Heart right ventricle (tissue), 16 donors: ENCODE measurements at regions not wholly inside any gene's neighbourhood (a gene's known extent, or its start where the extent isn't known, plus 50 kb on each side); places are given as distances from the start of the nearest gene placed in this dataset.
"Not testable (repeated sequence)": the region's sequence is repeated elsewhere in the genome, so short reads cannot be mapped to it uniquely, and the experiment has no call there.

ENCODE experiments used
- ATAC-seq, 8 donors: fragments of 200-7000 bp; cut with Tn5 transposase; one replicate each; pipeline ENCODE4 v1.9.1; 2020; ENCODE audit warnings: mild to moderate bottlenecking in 8 of 8, moderate library complexity in 8 of 8, moderate number of reproducible peaks in 1 of 8
- DNase-seq, 2 donors: peaks; one replicate each; pipeline ENCODE4 v3.0.0-alpha.2; 2020
- H3K27ac ChIP-seq, 10 donors: fragments of 200-600 bp; sonication (generic) in 2 of 10; one replicate each; pipeline versions ENCODE4 v1.5.0 to v1.8.0; 2020 to 2022; ENCODE audit warnings: mild to moderate bottlenecking in 3 of 10
- H3K27me3 ChIP-seq, 7 donors: fragments of 200-600 bp; one replicate each; pipeline ENCODE4 v1.8.0; 2021 to 2022; ENCODE audit warnings: mild to moderate bottlenecking in 2 of 7
- H3K36me3 ChIP-seq, 9 donors: fragments of 200-600 bp; sonication (generic) in 1 of 9; one replicate each; pipeline versions ENCODE4 v1.5.0 to v1.8.0; 2020 to 2022; ENCODE audit warnings: mild to moderate bottlenecking in 2 of 9
- H3K4me1 ChIP-seq, 9 donors: fragments of 200-600 bp; sonication (generic) in 1 of 9; one replicate each; pipeline versions ENCODE4 v1.5.0 to v1.8.0; 2020 to 2022; ENCODE audit warnings: mild to moderate bottlenecking in 4 of 9
- H3K4me3 ChIP-seq, 10 donors: fragments of 200-600 bp; sonication (generic) in 2 of 10; one replicate each; pipeline versions ENCODE4 v1.5.0 to v1.8.0; 2020 to 2022; ENCODE audit warnings: mild to moderate bottlenecking in 7 of 10, moderate library complexity in 2 of 10
- H3K9me3 ChIP-seq, 11 donors: fragments of 200-600 bp in 10 of 11; sonication (generic) in 2 of 11; one replicate each; pipeline versions ENCODE4 v1.5.0 to v1.8.0; 2013 to 2022; ENCODE audit warnings: mild to moderate bottlenecking in 2 of 11, control low read depth in 1 of 11, moderate library complexity in 1 of 11
- WGBS, 2 donors: extraction: QIAGEN DNeasy Blood & Tissue Kit; methylation state at CpG; one replicate each; pipeline ENCODE4 v1.1.7; 2013; ENCODE audit warnings: inconsistent platforms in 1 of 2; 5-methylcytosine and 5-hydroxymethylcytosine counted together
- intact Hi-C, 10 donors: fragments of 100-400 bp; cut with DNase I; formaldehyde crosslinking; loops; one replicate each; pipeline versions ENCODE4 v1.11.1 to v1.14.2; 2022
- TF ChIP-seq, protein P1 (sequence below), 9 donors: fragments of 200-600 bp; sonication (generic) in 2 of 9; IDR thresholded peaks; one replicate each; pipeline versions ENCODE4 v1.5.0 to v1.8.0; 2021 to 2022; ENCODE audit warnings: antibody characterized with exemption in 9 of 9, mild to moderate bottlenecking in 5 of 9, moderate library complexity in 1 of 9
- donor health status: Arrhythmogenic right ventricular cardiomyopathy.
- donor health status: ischemic (EF 13 %, LVEDD 7.1; RV severe dilation, severe dysfunction).
- donor health status: healthy with polysubstance abuse.
- donor health status: DM: no; HTN: yes; CAD: no.
- donor health status: DM: no; HTN: no; CAD: no.
- donor health status: ischemic (EF 25% LVEDD 6.9; RV normal size, moderate dysfunction).
- donor health status: ischemic (EF 25% LVEDD 5.7; RV mildly dilated, moderate dysfunction).
- donor health status: healthy.
- donor health status: DM: yes; HTN: yes; CAD: no.
- donor health status: Ischemic cardiomyopathy.
- donor health status: ischemic (EF 35%, LVEDD 5.7; RV mildly dilated, moderate dysfunction).
- donor health status: nonischemic (EF 11% LVEDD 7.7; RV severe dilation, severe dysfunction).
- donor health status: DM: yes; HTN: yes; CAD: no.
- donor health status: PGD.
- donor health status: ischemic (EF 29% LVEDD 5.4; RV normal size, mild dysfunction).
- donor health status: nonischemic (EF 23%, LVEDD 6.1; RV moderate dilation, normal function).

DNA sequence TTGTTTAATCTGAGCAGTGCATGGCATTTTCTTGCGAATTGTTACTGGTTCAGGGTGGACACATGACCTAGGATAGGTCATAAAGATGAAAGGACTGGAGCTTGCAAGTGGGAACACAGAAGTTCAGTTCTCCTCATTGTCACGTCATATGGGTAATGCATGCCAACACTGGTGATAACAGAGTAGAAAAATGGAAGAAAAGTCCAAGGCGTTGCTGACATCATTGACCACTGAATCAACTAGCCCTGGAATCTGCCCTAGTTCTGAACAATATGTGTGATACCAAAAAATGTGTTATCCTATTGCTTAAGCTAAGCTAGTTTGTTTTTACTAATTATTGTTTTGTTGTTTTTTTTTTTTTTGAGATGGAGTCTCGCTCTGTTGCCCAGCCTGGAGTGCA is 234.2 kb upstream of the MAF start:
- 91 to 92% methylated on average over 4 of the region's 4 CpGs for WGBS, 2 donors
- ATAC-seq: peak in 1 of 8 donors; percentile 33

GRCh38 chr16:79834003-79834402 is 233.5 kb upstream of the MAF start:
- not testable (repeated sequence) for H3K36me3 ChIP-seq, H3K4me1 ChIP-seq, H3K9me3 ChIP-seq, ATAC-seq, H3K4me3 ChIP-seq, DNase-seq, H3K27me3 ChIP-seq, H3K27ac ChIP-seq
- intact Hi-C loops: loop anchor here in 1 of 10 donors (10.0 kb wide), 1 partner anchor 59 kb away; no protein-coding TSS in a partner anchor

More for the DNA sequence above, 234.2 kb upstream of the MAF start:
- H3K27me3 ChIP-seq: no peaks in the 10 kb centered on the region
- peaks cover 0 to 8% (median 0%) of the 10 kb centered on the region in 9 donors for H3K4me1 ChIP-seq
- TF ChIP-seq, protein P1, sequence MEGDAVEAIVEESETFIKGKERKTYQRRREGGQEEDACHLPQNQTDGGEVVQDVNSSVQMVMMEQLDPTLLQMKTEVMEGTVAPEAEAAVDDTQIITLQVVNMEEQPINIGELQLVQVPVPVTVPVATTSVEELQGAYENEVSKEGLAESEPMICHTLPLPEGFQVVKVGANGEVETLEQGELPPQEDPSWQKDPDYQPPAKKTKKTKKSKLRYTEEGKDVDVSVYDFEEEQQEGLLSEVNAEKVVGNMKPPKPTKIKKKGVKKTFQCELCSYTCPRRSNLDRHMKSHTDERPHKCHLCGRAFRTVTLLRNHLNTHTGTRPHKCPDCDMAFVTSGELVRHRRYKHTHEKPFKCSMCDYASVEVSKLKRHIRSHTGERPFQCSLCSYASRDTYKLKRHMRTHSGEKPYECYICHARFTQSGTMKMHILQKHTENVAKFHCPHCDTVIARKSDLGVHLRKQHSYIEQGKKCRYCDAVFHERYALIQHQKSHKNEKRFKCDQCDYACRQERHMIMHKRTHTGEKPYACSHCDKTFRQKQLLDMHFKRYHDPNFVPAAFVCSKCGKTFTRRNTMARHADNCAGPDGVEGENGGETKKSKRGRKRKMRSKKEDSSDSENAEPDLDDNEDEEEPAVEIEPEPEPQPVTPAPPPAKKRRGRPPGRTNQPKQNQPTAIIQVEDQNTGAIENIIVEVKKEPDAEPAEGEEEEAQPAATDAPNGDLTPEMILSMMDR (IDR thresholded peaks at IDR 0.05): no peak
- H3K36me3 ChIP-seq: no peaks in the 10 kb centered on the region
- intact Hi-C loops: loop anchor here in 1 of 10 donors (10.0 kb wide), 1 partner anchor 60 kb away; no protein-coding TSS in a partner anchor
- H3K9me3 ChIP-seq: no peaks in the 10 kb centered on the region
- no peak overlapping the region for H3K27ac ChIP-seq
- no peak overlapping the region for H3K4me3 ChIP-seq
- DNase-seq: no peak

DNA sequence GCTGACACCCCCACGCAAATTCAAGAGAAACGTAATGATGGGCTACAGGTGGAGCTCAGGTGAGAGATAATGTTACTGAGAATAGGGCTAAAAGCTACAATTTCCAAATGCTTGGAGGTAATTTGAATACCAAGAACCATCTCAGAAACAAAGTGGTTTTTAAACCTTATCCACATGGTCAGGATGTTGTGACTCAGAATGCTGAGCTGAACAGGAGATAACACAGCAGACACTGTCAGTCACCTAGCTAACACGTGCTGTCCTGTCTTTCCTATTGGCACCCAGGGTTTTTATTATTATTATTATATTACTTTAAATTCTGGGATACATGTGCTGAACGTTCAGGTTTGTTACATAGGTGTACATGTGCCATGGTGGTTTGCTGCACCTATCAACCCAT is 233.0 kb upstream of the MAF start:
- 80% methylated on average over 4 of the region's 4 CpGs for WGBS, 2 donors
- intact Hi-C loops: loop anchor here in 1 of 10 donors (10.0 kb wide), 1 partner anchor 59 kb away; no protein-coding TSS in a partner anchor

DNA sequence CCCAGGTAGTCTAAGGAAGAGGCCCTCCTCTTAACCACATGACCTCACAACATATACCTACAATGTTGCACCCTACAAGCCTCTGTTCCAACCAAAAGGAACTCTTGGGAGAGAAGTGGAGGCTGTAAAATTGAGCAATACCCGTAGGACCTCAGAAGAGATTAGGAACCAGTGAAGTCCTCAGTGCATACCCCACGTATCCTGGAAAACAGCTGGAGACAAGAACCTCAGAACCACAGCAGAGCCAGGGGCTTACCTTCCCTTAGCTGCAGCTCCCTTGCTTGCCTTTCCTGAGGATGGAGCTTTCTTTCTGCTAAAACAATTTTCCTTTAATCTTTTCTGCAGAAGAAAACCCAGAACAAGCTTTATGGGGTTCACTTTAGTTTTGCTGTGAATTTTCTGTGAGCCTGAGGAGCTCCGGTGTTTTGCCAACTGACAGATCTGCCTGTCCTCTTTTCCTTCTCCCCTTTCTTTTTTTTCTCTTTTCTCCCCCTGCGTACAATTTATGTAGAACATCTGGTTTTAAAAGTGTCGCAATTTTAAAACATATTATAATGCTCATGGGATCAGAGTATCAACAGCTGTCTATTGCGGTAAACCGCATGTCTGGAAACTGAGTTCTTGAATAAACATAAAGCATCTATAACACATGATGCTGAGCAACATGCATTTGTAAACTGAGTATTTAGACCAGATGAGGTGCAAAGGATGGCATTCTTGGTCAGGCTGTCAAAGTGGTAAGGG is 226.4 kb upstream of the MAF start:
- intact Hi-C loops: no loop called here
- H3K4me3 ChIP-seq: no peak overlapping the region
- WGBS, 2 donors: 65 to 77% methylated on average over 7 of the region's 7 CpGs
- H3K9me3 ChIP-seq: no peaks in the 10 kb centered on the region
- no peaks in the 10 kb centered on the region for H3K36me3 ChIP-seq
- peaks cover 0 to 3% (median 0%) of the 10 kb centered on the region in 7 donors for H3K27me3 ChIP-seq
- peaks cover 0 to 7% (median 0%) of the 10 kb centered on the region in 9 donors for H3K4me1 ChIP-seq
- ATAC-seq (peak in 1 of 8 donors; percentile 37), DNase-seq (no peak)
- no peak overlapping the region for H3K27ac ChIP-seq
- TF ChIP-seq, protein P1 (IDR thresholded peaks at IDR 0.05): no peak

More for the DNA sequence above, 233.0 kb upstream of the MAF start:
- H3K36me3 ChIP-seq: no peaks in the 10 kb centered on the region
- H3K27me3 ChIP-seq: no peaks in the 10 kb centered on the region
- ATAC-seq (no peak), DNase-seq (no peak)
- no peak overlapping the region for H3K4me3 ChIP-seq
- H3K27ac ChIP-seq: no peak overlapping the region
- no peaks in the 10 kb centered on the region for H3K9me3 ChIP-seq
- no peaks in the 10 kb centered on the region for H3K4me1 ChIP-seq
- TF ChIP-seq, protein P1 (IDR thresholded peaks at IDR 0.05): no peak

- Histone ChIP-seq H3K27ac (no peak overlapping the region), H3K36me3 (no peaks in the 10 kb centered on the region), H3K9me3 (no peaks in the 10 kb centered on the region), H3K4me1 (peaks cover 0 to 7% (median 0%) of the 10 kb centered on the region in 9 donors), H3K4me3 (no peak overlapping the region), H3K27me3 (peaks cover 0 to 3% (median 0%) of the 10 kb centered on the region in 7 donors)
- DNase-seq (no peak), ATAC-seq (no peak)
- WGBS, 2 donors: 86 to 87% methylated on average over 1 of the region's 1 CpG
- TF ChIP-seq, protein P1 (IDR thresholded peaks at IDR 0.05): no peak
- intact Hi-C loops: no loop called here
Observed at GRCh38 chr16:79825002-79825401, 224.5 kb upstream of the MAF start.
